Esophagus muscularis mucosa (tissue), 3 donors: ENCODE measurements at regions not wholly inside any gene's neighbourhood (a gene's known extent, or its start where the extent isn't known, plus 50 kb on each side); places are given as distances from the start of the nearest gene placed in this dataset.

Source experiments
- CTCF ChIP-seq, 3 experiments: fragments of 200-600 bp in 2 of 3; fragments of 450-650 bp in 1 of 3; sonication (generic) in 2 of 3; IDR thresholded peaks; one replicate each; pipeline ENCODE4 v1.5.1; 2017 to 2019; ENCODE audit warnings: antibody characterized with exemption in 3 of 3, mild to moderate bottlenecking in 2 of 3, moderate library complexity in 1 of 3
- POLR2A ChIP-seq: fragments of 450-650 bp; IDR thresholded peaks from one replicate; pipeline ENCODE4 v1.6.1; 2017; ENCODE audit warnings: antibody characterized with exemption, moderate library complexity, mild to moderate bottlenecking, low read depth

- TF ChIP-seq CTCF (IDR thresholded peaks at IDR 0.05) (no peak), POLR2A (no peak)
Observed at GRCh38 chr12:98389593-98389992, 125.8 kb upstream of the TMPO start.
